ENCODE measurements at regions not wholly inside any gene's neighbourhood (a gene's known extent, or its start where the extent isn't known, plus 50 kb on each side); places are given as distances from the start of the nearest gene placed in this dataset.

GRCh38 chr11:36837831-36838437, 239.9 kb upstream of the RAG2 start:
- no peak for DNase-seq

DNA sequence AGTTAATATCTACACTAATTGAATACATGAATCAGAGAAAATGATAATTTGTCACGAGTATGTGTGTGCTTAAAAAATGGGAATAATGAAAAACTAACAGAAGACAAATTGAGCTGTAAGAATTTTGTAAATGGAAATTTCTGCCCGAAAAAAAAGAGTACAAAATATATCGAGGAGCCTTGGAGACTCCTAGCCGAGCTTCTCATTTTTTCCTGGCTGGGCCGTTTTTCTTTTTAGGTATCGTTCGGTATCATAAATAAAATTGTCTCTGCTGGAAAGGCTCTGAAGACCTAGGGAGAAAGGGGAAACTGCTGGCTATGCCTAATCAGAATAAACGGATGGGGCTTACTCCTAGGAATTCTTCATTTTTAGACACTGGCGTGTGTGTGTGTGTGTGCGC, 227.2 kb upstream of the RAG2 start:
- DNase-seq = no peak

GRCh38 chr11:36824349-36824748, 226.3 kb upstream of the RAG2 start:
- no peak for DNase-seq

GRCh38 chr11:36822829-36823228, 224.8 kb upstream of the RAG2 start:
- DNase-seq = no peak

DNA sequence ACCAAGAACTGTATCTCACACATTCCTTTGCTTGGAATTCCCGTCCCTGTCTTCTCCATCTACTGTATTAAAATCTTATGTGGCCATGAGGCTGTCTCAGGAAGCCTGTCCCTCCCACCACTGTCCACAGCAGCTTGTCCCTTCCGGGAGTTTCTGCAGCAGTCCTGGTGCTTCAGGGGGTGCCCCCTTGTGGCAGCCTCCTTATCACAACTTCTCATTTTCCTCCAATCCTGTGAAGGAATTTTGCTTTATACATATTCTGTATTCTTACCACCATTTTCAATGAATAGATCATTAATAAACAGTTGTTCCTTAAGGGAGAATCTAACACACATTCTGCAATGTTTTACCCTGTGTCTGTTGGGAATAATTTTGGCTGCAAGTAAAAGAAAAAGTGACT, 220.4 kb upstream of the RAG2 start:
- no peak for DNase-seq

- no peak for DNase-seq
Observed at GRCh38 chr11:36817336-36817965, 219.4 kb upstream of the RAG2 start.

DNA sequence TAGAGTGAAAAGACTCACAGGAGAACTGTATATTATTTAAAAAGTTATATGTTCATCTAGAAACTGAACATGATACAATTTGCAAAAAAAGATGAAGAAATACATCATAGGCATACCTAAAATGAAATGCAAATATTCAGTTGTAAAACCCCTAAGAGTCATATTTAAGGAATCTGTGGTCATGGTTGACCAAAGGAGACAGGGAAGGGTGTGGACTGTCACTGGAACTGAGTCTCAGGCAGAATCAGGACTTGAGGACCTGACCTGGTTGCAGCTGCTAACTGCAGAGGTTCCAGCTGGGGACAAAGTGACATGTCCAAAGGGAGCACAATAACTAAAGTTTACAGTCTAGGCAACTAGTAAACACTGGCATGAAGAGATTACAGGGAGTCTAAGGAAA, 211.3 kb upstream of the RAG2 start:
- DNase-seq = no peak

- DNase-seq = no peak
Observed at GRCh38 chr11:36807871-36808270, 209.8 kb upstream of the RAG2 start.

- DNase-seq = no peak
Observed at GRCh38 chr11:36803084-36803483, 205.0 kb upstream of the RAG2 start.

DNA sequence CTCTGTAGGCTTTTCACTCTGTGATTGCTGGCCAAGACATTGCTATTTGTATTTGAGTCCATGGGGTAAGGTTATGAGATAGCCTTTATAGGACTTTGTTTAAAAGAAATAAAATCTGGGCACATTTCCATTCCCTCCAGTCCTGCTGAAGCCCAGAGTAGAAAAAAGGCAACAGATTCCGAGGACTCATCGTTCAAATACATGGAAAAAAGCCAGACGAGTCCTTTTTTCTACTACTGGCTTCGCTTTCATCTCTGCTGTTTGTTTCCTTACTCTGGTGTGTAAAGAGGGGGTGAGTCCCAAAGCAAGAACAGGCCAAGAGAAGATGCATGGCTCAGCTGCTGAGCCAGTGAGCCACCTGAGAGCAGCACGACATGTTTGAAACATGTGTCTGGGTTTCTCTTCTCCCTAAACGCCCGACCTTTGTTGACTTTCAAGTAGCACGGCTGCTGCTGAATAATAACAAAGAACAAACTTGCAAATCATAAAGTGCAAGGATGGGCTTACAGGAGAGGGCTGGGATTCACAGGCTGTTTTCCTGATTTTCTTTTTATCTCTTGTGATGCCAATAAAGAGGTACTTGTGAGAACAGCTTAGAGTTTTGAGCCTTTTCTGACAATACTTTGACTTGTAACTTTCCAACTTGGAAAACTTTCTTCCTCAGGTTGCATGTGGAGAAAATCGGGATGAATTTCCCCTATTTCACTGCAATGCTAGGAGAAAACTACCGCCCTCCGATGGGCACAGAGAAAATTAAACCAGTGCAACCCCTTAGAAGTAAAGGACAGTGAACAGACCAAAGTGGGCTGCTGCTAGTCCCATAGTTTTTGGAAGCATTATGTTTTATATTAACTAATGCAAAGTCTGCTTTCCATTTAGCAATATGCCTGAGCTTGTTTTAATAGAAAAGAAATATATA, 195.2 kb upstream of the RAG2 start:
- DNase-seq = no peak

DNA sequence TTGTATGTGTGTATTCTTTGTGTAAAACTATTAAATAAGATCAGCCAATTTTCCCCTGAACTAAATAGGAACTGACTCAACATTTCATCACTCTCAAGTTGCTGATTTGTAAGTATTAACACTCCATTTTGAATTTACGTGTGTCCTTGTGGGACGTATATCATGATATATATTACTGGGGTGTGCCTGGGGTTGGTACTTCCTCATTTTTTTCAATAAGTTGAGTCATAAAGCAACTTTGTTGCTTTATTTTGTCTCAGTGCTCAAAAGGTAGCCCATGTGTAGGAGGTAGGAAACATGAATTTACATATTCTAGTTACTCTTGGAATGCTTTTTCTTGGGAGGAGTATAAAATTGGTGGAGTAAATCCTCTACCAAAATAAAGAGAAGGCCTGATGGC, 193.9 kb upstream of the RAG2 start:
- DNase-seq = no peak

DNA sequence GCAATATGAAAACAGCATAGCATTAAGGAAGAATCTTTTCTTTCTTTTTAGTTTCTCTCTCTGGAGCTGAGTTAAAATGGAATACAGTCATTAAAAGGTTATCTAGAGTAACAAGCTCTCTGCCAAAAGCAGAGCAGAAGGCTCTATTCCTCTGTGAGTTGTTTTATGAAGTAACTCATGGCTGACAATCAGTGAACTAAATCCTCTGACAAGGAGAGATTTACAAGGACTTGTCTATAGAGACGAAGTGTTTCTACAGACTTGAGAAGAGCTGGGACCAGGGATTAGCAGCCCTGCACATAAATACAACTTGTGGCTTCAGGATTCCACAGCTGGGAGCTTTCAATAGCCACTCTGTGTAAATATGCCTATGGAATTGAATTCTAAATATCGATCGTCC, 192.5 kb upstream of the RAG2 start:
- no peak for DNase-seq

DNA sequence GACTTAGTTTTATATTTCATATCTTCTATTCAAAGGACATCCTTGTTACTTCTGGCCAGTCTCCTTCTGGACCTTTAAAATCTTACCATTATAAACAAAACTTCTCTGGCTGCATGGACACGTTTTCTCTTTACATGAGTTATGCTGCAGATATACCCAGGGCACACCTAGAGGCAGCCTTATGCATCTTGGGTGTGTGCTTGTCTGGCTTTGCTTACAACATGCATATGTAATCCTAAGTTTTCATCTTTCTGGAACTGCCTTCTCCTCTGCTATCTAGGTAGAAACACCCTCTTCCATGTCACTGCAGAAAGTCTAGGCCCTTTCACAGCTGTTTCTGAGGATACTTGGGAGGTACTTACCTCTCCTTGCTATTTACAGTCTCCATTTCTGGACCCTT, 185.8 kb upstream of the RAG2 start:
- DNase-seq = no peak

GRCh38 chr11:36779791-36780190, 181.8 kb upstream of the RAG2 start:
- no peak for DNase-seq

GRCh38 chr11:36777311-36777710, 179.3 kb upstream of the RAG2 start:
- no peak for DNase-seq

DNA sequence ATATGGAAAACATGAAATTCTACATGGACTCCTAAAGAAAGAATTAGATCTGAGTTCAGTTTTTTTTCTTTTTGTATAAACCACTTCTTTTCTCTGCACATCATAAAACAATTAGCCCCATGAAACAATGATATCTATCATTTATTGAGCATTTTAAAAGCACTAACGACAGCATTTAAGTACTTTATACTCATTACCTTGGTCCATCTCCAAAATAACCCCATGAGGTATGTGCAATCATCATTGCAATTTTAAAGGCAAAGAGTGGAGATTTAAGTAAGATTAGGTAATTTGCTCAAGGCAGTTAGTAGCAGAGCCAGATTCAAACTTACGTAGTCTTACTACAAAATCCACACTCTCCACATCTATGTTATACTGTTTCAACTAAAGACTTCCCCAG, 177.7 kb upstream of the RAG2 start:
- DNase-seq = no peak

DNA sequence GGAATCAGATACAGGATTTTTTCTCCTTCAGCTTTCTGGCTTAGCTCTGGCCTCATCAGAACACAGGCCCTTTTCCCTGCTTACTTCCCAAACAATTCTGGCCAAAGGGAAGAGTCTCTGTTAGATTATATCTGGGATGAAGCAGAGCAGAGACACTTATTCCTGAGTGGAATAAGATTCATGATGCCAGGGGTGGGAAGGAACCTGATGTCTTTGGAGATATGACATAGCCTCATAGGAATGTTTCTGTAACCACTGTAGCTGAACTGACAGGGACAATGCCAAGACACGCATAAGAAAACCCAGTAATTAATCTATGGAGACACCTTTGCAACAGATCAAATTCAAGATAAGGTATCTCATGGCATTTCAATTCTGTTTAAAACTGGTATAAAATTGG, 177.1 kb upstream of the RAG2 start:
- DNase-seq = peak; percentile 8

- DNase-seq = peak; percentile 14
Observed at GRCh38 chr11:36774603-36775002, 176.6 kb upstream of the RAG2 start.

- DNase-seq = no peak
Observed at GRCh38 chr11:36763187-36763586, 165.2 kb upstream of the RAG2 start.

- peak; percentile 1 for DNase-seq
Observed at GRCh38 chr11:36757075-36757474, 159.0 kb upstream of the RAG2 start.

DNA sequence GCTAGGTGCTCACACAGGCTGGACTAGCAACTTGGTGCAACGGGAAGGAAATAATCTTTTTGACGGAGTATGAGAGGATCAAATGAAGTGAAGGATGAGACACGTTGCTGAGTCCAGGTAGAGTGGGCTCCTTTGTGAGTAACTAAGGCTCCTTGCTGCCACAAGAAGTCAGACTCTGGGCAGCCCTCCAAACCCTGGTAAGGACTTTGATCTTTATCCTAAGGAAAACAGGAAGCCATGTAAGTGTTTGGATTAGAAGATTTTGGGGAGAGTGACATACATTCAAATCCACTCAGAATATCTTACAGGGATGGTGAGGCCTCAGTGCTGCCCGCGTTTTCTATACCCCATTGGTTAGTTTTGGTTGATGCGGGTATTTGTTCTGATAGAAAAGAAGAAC, 155.9 kb upstream of the RAG2 start:
- no peak for DNase-seq

- no peak for DNase-seq
Observed at GRCh38 chr11:36751996-36752395, 154.0 kb upstream of the RAG2 start.

GRCh38 chr11:36751335-36751781, 153.3 kb upstream of the RAG2 start:
- no peak for DNase-seq

GRCh38 chr11:36750349-36750748, 152.3 kb upstream of the RAG2 start:
- DNase-seq = no peak

All from fibroblast of skin of back (primary cell).